GM21825 (cell line): ENCODE measurements at regions not wholly inside any gene's neighbourhood (a gene's known extent, or its start where the extent isn't known, plus 50 kb on each side); places are given as distances from the start of the nearest gene placed in this dataset.

Experiments used
- ATAC-seq: cut with Tn5 transposase; IDR thresholded peaks from one replicate; pipeline ENCODE4 v1.9.1; 2021; ENCODE audit warnings: mild to moderate bottlenecking, moderate library complexity; ENCODE audit not compliant: unreplicated experiment

DNA sequence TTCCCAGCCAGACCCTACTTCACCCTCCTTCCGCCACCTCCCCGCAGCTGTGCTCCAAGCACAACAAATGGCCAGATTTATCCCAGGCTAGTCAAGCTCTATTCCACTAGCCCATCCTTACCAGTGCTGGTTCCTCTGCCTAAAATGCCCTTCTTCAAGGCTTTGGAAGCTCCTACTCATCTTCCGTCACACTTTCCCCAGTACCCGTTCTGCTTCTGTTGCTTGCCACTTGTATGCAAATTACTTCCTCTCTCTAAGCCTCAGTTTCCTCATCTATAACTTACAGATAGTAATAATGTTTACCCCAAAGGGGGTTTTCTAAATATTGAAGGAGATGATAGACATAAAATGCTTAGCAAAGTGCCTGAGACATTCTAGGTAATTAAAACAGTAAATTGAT lies 193.1 kb downstream of the MAFB start:
- ATAC-seq: no peak

DNA sequence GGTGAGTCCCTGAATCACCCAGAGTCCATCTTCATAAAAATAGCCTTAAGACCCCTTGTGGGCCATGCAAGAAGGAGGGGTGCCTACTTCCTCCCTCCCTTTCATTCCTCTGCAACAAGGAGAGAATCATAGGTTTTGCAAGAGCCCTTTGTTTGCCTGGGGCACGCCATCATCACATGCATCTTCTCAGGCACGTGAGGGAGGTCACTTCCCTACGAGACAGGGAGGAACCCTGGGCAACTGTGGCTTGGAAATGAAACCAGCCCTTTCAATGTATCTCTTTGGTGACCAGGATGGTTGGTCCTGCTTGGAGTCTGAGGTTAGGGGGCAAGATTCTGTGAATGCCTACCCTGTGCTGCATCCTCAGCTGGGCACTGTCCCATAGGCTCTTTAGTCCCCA lies 194.8 kb downstream of the MAFB start:
- no peak for ATAC-seq

DNA sequence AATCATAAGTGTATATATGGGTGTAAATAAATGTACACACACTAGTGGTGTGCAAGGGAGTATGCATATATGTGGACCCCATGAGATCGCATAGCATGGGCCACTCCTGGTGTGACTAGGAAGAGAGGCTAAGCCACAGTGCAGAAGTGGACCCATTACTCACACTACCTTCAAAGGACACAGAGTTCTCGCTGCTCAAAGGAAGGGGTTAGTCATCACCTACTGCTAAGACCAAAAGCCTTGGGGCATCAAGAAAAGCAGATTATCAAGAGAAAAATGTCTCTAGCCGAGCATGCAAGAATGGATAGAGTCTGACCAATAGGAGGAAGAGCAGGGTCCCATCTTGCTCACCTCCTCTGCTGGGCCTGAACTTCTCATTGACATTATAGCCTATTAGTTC lies 195.5 kb downstream of the MAFB start:
- ATAC-seq: no peak

DNA sequence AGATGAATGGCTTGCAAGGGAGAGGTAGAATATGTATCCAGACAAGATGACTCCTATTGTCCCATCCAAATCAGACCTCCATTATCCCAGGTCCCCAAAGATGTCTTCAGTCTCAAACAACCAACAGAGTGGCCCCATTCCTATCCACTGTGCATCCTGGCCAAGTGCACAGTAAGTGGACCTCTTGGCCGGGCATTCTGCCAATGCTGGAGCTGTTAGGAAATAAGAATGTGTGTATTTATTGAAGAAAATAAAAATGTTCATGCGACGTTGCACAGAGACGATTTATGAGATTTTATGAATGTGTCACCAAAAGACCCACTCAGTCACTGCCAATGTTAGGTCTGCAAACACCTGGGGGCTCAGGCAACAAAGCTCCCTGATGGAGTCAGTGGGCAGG lies 196.0 kb downstream of the MAFB start:
- no peak for ATAC-seq

DNA sequence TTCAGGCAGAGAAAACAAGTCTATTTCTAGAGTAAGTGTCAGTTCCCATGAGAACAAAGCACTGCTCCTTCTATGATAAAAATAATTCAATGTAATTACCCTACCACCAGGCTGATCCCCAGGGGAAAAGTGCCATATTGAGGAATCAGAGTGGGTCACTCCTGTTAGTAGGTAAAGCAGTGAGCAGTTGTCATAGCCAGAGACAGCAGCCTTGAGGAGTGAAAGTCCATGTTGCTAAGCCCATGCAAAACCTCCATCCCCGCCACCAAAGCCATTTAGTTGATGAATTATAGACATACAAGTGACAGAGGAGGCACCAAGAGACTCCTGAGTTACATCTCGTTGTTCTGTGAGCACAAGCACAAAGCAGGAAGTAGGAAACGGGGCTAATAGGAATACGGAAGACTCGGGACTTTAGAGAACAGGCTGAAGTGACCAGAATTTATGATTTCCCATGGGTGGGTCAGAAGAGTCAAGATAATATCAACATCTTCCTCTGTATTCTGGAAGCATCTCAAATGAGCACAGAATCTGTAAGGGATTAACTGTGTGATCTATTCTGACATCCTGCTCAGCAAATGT lies 197.9 kb downstream of the MAFB start:
- ATAC-seq: no peak

DNA sequence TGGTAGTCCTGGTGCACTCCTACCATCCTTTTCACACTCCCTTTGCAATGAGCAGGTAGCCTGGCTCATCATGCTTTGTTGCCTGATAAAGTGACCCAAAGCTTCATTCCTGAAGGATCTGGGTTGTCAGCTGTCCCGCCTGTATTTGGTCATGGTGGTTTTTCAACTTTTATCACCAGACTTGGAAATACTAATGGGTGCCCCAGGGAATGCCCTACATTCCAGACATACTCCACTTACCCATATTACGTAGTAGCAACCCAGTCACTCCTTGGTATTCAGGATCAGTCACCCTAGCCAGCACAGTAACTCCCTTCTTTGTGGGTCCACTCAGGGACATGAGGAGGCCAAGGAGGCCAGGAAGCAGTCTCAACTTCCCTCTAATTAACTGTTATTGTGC lies 199.2 kb downstream of the MAFB start:
- ATAC-seq: no peak

DNA sequence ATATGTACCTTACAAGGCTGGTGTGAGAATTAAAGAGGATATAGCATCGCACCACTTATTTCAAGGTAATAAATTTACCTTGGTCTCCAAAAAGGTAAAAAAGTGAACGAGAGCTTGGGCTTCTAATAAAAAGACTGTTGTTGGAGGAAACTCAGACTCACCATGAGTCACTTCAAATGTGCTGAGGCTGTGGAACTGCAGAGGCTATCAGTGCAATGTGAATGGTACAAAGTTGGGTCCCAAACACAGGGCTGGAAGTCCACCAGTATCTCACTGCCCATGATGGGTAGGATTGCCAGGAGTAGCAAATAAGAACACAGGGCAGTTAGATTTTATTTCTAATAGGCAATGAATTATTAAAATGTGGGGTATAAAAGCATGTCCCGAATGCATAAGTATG lies 200.6 kb downstream of the MAFB start:
- no peak for ATAC-seq

DNA sequence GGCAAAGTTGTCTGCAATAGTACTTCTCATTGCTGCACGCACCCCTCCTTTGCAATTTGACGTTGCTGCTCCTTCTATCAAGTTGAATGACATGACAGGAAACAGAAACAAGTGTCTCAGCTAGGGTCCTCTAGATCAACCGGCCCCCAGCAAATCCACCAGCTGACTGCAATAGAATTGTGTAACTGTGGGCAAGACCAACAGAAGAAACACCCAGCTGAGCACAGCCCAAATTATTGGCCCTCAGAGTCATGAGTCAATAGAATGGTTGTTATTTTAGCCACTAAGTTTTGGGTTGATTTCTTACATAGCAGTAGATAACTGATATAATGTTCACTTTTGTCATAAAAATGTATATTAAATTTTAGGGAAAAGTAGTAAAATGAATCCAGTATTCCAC lies 202.7 kb downstream of the MAFB start:
- ATAC-seq: no peak

DNA sequence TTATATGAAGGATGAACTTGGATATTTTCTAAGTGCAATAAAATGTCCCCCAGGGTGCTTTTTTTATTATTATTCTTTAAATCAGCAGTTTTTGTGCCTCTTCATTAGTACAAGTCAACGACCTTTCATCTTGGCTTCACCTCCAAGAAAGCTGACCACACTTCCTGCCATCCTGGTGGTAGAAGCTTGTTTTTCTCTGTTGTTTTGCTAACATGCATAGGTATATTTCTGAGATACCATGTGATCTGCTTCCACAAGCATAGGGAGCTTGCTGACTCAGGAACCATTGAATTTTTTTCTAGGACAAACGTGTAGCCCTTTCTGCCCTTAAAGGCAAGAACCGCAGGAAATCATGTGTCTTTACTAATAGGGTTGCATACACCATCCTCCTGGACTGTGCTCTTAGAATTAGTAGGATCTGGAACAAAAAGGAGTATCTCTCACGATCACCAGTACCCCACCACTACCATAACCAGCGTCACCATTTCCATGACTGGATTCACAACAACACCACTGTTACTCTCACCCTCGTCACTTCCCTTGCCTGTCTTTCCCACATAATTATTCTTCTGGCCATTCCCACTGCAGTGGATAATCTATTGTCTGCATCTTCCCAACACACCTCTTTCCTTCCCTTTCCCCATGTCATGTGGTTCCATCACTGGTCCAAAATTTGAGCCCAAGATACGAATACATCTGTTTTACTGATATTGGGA lies 207.1 kb downstream of the MAFB start:
- ATAC-seq: no peak

DNA sequence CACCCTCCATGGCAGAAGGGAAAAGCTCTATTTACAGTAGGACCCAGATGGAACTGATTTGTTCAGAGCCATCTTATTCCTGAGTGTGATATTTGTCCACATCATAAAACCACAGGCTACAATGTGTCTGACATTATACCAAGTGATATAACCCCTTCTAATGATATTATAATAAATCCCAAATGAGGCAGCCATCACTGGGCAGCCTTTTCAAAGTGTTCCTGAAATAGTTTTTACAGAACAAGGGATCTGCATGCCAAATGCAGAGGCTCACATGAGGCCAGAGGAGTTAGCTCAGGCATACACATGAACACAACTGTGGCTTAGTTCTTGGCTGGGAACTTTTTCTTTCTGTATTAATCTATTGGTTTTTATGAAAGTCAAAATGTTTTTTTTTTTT lies 207.7 kb downstream of the MAFB start:
- no peak for ATAC-seq

DNA sequence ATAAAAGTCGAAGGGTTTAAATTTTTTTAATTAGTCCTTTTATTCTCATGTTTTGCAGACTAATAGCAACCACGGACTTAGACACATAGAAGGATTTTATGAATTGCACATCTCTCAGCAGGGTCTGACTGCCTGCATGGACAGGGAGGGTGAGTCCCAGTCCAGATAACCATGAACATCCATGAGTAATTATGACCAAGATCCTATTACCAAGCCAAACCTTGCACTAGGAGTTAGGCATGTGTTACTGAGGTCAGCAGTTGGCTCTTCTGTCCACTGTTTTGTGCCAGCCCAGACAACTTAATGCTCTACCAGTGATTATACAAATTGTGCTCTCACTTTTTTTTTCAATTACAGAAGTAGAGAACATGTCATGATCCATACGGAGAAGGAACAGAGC lies 211.2 kb downstream of the MAFB start:
- ATAC-seq: no peak

DNA sequence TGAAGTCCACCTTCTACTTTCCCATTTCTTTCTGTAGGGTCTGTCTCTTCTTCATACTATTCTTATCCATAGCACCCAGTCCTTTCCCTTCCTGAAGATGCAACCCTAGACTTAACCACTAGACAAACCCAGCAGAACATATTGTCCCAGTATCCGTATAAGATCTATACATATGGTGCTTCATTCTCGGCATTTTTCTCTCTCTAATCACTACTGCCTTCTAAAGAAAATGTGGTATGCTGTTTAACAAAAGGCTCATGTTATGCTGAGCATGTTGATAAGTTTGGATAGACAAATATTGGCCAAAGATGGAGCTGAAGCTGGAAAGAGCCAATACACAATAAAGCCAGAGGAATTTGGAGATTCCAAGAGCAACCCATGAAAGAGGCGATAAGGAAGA lies 212.6 kb downstream of the MAFB start:
- ATAC-seq: no peak

DNA sequence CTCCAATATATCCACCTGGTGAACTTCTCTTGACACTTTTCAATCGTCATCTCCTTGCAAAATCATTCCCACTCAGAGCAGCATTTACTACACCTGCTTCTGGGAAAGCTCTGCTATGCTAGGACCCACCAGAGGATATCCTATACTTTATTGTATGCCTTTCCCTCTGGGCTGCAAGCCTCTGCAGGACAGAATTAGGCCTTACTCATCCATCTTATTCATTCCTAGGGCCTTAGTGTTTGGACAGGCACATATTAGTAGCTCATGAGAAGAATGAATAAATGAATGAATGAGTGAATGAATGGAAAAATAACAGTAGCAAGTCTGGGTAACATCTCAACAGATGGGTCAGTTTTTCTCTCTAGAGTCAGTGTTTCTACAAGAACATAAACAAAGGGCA lies 216.1 kb downstream of the MAFB start:
- ATAC-seq: no peak

DNA sequence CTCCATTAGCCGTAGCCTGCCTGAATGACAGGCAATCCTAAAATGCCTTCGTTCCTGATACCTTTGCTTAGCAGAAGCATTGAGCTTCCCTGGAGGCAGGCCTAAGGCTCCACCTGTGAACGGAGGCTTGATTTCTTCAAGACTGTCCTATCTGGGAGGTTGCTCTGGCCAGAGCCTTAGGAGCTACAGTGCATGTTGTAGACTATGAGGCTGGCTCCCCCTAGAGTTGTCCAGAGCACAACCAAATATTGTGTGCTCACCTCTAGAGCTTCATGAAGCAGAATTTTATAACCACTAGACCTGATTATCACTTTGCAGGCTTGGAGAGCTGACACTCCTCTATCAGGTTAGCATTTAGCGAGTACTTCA lies 217.8 kb downstream of the MAFB start:
- no peak for ATAC-seq

DNA sequence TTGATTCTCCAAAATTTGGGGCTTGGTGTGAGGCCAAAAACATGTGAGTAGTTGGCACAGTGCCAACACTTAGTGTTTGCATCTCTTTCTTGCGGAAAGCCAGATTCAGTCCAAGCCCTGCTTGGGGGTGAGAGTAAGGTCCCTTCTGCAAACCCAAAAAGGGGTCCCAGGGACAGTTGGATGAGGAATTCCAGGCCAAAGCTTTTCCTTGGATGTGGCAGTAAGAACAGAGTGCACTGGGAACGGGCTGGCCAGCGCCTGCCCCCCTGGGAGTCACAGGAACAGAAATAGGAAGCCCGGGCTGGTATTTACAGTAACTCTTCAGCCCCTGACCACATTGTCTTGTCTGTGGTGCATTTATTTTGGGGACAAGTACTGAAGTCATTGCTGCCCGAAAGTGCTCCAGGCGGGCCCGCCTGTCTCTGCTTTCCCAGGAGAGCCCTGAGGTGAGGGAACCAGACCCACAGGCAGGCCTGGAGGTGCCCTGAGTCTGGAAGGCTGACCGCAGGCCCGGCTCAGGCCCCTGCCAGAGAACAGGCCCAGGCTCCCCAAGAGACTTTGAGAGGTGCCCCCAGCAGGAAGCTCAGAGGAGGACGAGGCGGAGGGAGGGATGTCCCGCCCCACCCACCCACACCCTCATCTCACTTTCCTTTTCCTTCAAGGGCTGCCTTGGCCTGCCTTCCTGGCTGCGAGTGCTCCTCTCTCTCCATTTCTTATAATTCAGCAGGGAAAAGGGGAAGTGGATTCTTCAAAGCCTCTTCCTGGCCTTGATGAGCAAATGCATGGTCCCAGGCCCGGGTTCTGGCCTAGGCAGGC lies 218.4 kb downstream of the MAFB start:
- no peak for ATAC-seq

DNA sequence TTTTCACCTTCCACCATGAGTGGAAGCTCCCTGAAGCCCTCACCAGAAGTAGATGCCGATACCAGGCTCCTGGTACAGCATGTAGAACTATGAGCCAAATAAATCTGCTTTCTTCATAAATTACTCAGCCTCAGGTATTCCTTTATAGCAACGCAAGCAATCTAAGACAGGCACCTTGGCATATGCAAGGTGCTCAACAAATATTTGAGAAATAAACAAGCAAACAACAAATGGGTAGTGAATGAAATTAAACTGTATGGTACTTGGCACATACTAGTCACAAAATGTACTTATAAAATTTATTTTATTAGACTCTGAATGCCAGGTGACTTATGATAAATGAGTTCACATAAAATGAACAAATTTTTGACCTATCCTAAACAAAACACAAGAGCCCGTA lies 220.3 kb downstream of the MAFB start:
- ATAC-seq: no peak

DNA sequence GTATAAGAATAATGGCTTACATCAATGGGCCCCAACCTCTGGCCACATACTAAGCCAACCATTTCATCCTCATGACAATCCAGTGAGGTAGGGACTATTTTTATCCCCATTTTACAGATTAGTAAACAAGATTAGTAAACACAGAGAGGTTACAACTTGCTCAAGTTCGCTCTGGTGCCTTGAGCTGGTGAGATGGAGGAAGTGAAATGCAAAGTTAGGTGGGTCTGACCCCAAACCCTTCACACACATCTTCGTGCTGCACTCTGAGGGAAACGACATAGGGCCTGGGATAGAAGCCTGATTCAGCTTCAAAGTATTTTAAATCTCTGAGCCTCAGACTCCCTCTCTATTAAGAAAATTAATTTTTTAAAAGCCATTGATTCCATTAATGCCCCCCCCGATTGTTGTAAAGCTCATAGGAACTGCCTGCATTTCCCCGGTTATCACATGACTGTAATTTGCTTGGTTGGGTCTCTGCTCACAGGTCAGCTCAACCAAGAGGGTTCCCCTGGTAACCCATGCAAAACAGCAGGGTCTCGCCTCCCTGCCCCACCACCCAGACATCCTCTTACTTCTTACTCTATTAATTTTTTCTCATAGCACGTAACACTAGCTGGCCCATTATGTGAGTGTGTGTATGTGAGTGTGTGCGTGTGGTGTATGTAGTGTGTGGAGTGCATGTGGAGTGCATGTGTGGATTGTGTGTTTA lies 221.2 kb downstream of the MAFB start:
- no peak for ATAC-seq

DNA sequence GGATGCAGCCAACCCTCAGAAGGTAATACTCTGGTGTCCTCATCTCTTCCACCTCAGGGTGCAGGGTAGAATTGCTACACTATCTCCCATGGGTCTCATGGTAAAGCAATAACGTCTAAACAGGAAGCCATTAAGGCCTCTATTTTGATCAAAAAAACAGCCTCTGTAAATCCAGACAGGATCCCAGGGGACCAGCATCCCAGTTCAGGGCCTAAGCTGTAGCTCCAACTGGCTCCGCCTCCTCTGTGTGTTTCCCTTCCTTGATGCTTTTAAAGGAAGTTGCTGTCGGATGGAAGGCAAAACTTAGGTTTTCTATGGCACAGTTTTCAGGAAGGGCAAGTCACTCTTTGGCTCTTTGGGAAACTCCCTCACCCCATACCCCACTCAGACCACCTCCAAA lies 222.0 kb downstream of the MAFB start:
- no peak for ATAC-seq

DNA sequence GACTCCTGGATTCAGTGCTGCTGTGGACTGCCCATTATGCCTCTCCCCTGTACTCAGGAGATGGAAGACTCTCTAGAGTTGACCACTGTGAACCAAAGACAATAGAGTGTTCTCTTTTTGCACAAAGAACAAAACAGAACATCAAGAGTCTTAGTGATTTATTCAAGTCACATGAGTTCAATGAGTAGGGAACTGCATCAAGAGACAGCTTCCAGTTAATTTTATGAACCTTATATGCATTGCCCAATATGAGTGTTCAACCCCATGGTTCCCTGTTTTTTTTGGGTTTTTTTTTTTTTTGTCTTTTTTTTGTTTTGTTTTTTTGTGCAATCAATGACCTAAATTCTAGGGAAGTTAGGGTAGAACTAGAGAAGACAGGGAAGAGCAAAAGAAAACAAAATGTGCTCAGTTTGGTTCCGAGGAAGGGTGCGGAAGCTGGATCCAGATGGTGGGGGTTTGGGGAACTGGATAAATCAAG lies 224.3 kb downstream of the MAFB start:
- no peak for ATAC-seq

DNA sequence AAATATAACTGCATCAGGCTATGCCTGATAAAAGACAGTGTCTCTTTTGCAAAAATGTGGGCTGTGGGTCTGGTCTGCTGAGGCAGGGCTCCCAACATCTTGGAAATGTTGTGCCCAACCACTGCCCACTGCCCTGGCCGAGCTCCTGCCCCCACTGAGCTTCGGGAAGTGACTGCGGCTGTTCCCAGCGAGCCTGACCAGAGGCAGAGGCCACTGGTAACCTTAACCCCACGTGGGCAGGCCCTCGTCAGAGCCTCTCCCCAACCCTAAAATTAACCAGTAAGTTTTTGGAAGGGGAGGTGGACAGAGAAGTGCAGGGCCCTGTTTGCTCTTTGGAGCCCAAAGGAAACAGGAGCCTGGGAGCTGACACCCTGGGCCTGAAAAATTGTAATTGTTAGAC lies 225.9 kb downstream of the MAFB start:
- no peak for ATAC-seq

DNA sequence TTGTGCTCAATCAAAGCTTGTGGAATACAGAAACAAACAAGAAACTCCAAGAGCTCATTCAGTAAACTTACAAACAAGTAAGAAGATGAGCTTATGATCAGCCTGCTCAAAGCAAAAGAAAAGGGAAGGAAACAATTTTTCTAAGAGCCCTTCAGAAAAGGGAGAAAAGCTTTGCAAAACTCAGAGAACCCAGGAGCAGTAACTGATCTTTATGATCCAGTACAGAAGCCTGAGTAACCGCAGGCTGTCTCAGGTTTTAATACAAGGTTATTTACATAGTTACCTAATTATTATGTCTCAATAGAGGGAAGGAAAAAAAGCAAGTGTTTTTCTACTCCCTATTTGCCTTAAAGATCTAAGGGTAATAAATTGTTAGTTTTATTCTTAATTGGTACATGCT lies 226.5 kb downstream of the MAFB start:
- no peak for ATAC-seq

DNA sequence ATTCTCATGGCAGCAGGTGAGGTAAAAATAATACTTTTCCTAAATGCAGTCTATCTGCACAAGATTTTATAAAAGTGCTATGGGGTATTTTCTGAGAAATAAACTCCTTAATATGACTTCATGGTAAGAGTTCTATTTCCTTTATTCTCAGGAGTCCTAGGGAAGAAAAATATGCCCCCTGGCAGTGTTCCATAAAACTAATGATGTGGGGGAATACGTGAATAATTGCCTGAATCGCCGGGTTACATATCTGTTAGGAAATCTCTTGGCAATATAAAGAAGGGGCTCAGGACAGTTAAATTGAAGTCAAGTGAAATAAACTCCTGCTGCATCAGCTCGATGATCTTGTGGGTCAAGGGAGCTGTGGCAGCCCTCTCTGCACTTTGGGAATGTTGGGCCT lies 229.7 kb downstream of the MAFB start:
- no peak for ATAC-seq
